ENCODE measurements at regions not wholly inside any gene's neighbourhood (a gene's known extent, or its start where the extent isn't known, plus 50 kb on each side); places are given as distances from the start of the nearest gene placed in this dataset.

GRCh38 chr11:45532546-45532945 lies 132.9 kb downstream of the CHST1 start:
- Histone ChIP-seq H3K4me3 (ENCODE audit: insufficient read length, low read depth) (no peak overlapping the region), H3K27me3 (ENCODE audit: insufficient read depth, insufficient read length) (peaks cover 4% of the 10 kb centered on the region), H3K36me3 (ENCODE audit: insufficient read depth, insufficient read length, low read length) (no peaks in the 10 kb centered on the region), H3K9me3 (ENCODE audit: insufficient read depth, low read length) (no peaks in the 10 kb centered on the region), H3K9ac (ENCODE audit: insufficient read length, low read depth) (no peak overlapping the region), H3K4me1 (ENCODE audit: insufficient read depth, insufficient read length) (peaks cover 11% of the 10 kb centered on the region)
- TF ChIP-seq SUZ12 (IDR thresholded peaks at IDR 0.05; ENCODE audit: extremely low read depth, insufficient read depth, insufficient read length), result no peak
- TF ChIP-seq ZNF274 (IDR thresholded peaks at IDR 0.05; ENCODE audit: low read depth, low read length), result no peak
- TF ChIP-seq YY1 (IDR thresholded peaks at IDR 0.05; ENCODE audit: insufficient read depth, insufficient read length), result no peak
- no peak for DNase-seq (ENCODE audit: low read depth, low spot score)

- no peak overlapping the region for H3K9ac ChIP-seq (ENCODE audit: insufficient read length, low read depth)
- H3K27me3 ChIP-seq (ENCODE audit: insufficient read depth, insufficient read length), result peaks cover 8% of the 10 kb centered on the region
- H3K4me1 ChIP-seq (ENCODE audit: insufficient read depth, insufficient read length), result peaks cover 11% of the 10 kb centered on the region
- TF ChIP-seq ZNF274 (IDR thresholded peaks at IDR 0.05; ENCODE audit: low read depth, low read length) (no peak), SUZ12 (IDR thresholded peaks at IDR 0.05; ENCODE audit: extremely low read depth, insufficient read depth, insufficient read length) (no peak), YY1 (IDR thresholded peaks at IDR 0.05; ENCODE audit: insufficient read depth, insufficient read length) (no peak)
- DNase-seq (ENCODE audit: low read depth, low spot score), result no peak
- H3K9me3 ChIP-seq (ENCODE audit: insufficient read depth, low read length), result no peaks in the 10 kb centered on the region
- H3K36me3 ChIP-seq (ENCODE audit: insufficient read depth, insufficient read length, low read length), result no peaks in the 10 kb centered on the region
- no peak overlapping the region for H3K4me3 ChIP-seq (ENCODE audit: insufficient read length, low read depth)
These were observed 134.6 kb downstream of the CHST1 start for GRCh38 chr11:45530776-45531175.

GRCh38 chr11:45530111-45530510 lies 135.3 kb downstream of the CHST1 start:
- Histone ChIP-seq H3K9ac (ENCODE audit: insufficient read length, low read depth) (no peak overlapping the region), H3K4me1 (ENCODE audit: insufficient read depth, insufficient read length) (peaks cover 11% of the 10 kb centered on the region), H3K4me3 (ENCODE audit: insufficient read length, low read depth) (no peak overlapping the region), H3K9me3 (ENCODE audit: insufficient read depth, low read length) (no peaks in the 10 kb centered on the region), H3K36me3 (ENCODE audit: insufficient read depth, insufficient read length, low read length) (no peaks in the 10 kb centered on the region), H3K27me3 (ENCODE audit: insufficient read depth, insufficient read length) (peaks cover 8% of the 10 kb centered on the region)
- no peak for DNase-seq (ENCODE audit: low read depth, low spot score)
- no peak for TF ChIP-seq ZNF274 (IDR thresholded peaks at IDR 0.05; ENCODE audit: low read depth, low read length)
- TF ChIP-seq SUZ12 (IDR thresholded peaks at IDR 0.05; ENCODE audit: extremely low read depth, insufficient read depth, insufficient read length), result no peak
- TF ChIP-seq YY1 (IDR thresholded peaks at IDR 0.05; ENCODE audit: insufficient read depth, insufficient read length), result no peak

DNA sequence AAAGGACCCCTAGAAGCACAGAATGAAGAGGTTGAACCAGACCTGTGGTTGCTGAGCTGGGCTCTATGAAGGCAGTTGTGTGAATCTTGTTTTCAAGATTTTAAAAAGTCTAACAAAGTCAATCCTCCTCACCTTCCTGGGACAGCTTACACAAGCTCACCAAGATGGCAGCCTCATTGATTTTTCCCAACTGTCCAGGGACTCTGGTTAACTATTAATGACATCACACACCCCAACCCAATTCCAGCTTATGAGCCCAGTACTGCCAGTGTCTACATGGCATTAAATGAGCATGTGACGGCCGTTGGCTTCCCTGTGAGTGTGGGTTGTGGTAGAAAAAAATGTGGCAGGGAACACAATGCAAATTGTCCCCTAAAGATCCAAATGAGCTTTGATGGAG lies 137.0 kb downstream of the CHST1 start:
- Histone ChIP-seq H3K4me3 (ENCODE audit: insufficient read length, low read depth) (no peak overlapping the region), H3K4me1 (ENCODE audit: insufficient read depth, insufficient read length) (peaks cover 6% of the 10 kb centered on the region), H3K27me3 (ENCODE audit: insufficient read depth, insufficient read length) (peaks cover 8% of the 10 kb centered on the region), H3K9ac (ENCODE audit: insufficient read length, low read depth) (no peak overlapping the region), H3K36me3 (ENCODE audit: insufficient read depth, insufficient read length, low read length) (no peaks in the 10 kb centered on the region), H3K9me3 (ENCODE audit: insufficient read depth, low read length) (no peaks in the 10 kb centered on the region)
- TF ChIP-seq ZNF274 (IDR thresholded peaks at IDR 0.05; ENCODE audit: low read depth, low read length) (no peak), SUZ12 (IDR thresholded peaks at IDR 0.05; ENCODE audit: extremely low read depth, insufficient read depth, insufficient read length) (no peak), YY1 (IDR thresholded peaks at IDR 0.05; ENCODE audit: insufficient read depth, insufficient read length) (no peak)
- no peak for DNase-seq (ENCODE audit: low read depth, low spot score)

GRCh38 chr11:45527898-45528297 lies 137.5 kb downstream of the CHST1 start:
- no peak overlapping the region for H3K4me3 ChIP-seq (ENCODE audit: insufficient read length, low read depth)
- no peak overlapping the region for H3K9ac ChIP-seq (ENCODE audit: insufficient read length, low read depth)
- TF ChIP-seq ZNF274 (IDR thresholded peaks at IDR 0.05; ENCODE audit: low read depth, low read length) (no peak), SUZ12 (IDR thresholded peaks at IDR 0.05; ENCODE audit: extremely low read depth, insufficient read depth, insufficient read length) (no peak), YY1 (IDR thresholded peaks at IDR 0.05; ENCODE audit: insufficient read depth, insufficient read length) (no peak)
- H3K9me3 ChIP-seq (ENCODE audit: insufficient read depth, low read length), result 0 out of 2 replicates have a peak, but pooled peaks cover 4% of the 10 kb centered on the region
- no peaks in the 10 kb centered on the region for H3K36me3 ChIP-seq (ENCODE audit: insufficient read depth, insufficient read length, low read length)
- H3K27me3 ChIP-seq (ENCODE audit: insufficient read depth, insufficient read length), result peaks cover 8% of the 10 kb centered on the region
- peaks cover 6% of the 10 kb centered on the region for H3K4me1 ChIP-seq (ENCODE audit: insufficient read depth, insufficient read length)
- DNase-seq (ENCODE audit: low read depth, low spot score), result no peak

GRCh38 chr11:45525393-45525792 lies 140.0 kb downstream of the CHST1 start:
- 0 out of 2 replicates have a peak, but pooled peaks cover 6% of the 10 kb centered on the region for H3K9me3 ChIP-seq (ENCODE audit: insufficient read depth, low read length)
- H3K27me3 ChIP-seq (ENCODE audit: insufficient read depth, insufficient read length), result peaks cover 4% of the 10 kb centered on the region
- no peak overlapping the region for H3K4me3 ChIP-seq (ENCODE audit: insufficient read length, low read depth)
- no peak for TF ChIP-seq YY1 (IDR thresholded peaks at IDR 0.05; ENCODE audit: insufficient read depth, insufficient read length)
- no peak for TF ChIP-seq ZNF274 (IDR thresholded peaks at IDR 0.05; ENCODE audit: low read depth, low read length)
- no peak for TF ChIP-seq SUZ12 (IDR thresholded peaks at IDR 0.05; ENCODE audit: extremely low read depth, insufficient read depth, insufficient read length)
- DNase-seq (ENCODE audit: low read depth, low spot score), result no peak
- H3K4me1 ChIP-seq (ENCODE audit: insufficient read depth, insufficient read length), result no peaks in the 10 kb centered on the region
- H3K36me3 ChIP-seq (ENCODE audit: insufficient read depth, insufficient read length, low read length), result no peaks in the 10 kb centered on the region
- H3K9ac ChIP-seq (ENCODE audit: insufficient read length, low read depth), result no peak overlapping the region

- no peaks in the 10 kb centered on the region for H3K36me3 ChIP-seq (ENCODE audit: insufficient read depth, insufficient read length, low read length)
- TF ChIP-seq ZNF274 (IDR thresholded peaks at IDR 0.05; ENCODE audit: low read depth, low read length) (no peak), YY1 (IDR thresholded peaks at IDR 0.05; ENCODE audit: insufficient read depth, insufficient read length) (no peak), SUZ12 (IDR thresholded peaks at IDR 0.05; ENCODE audit: extremely low read depth, insufficient read depth, insufficient read length) (no peak)
- DNase-seq (ENCODE audit: low read depth, low spot score), result no peak
- no peak overlapping the region for H3K4me3 ChIP-seq (ENCODE audit: insufficient read length, low read depth)
- 0 out of 2 replicates have a peak, but pooled peaks cover 6% of the 10 kb centered on the region for H3K9me3 ChIP-seq (ENCODE audit: insufficient read depth, low read length)
- no peak overlapping the region for H3K9ac ChIP-seq (ENCODE audit: insufficient read length, low read depth)
- no peaks in the 10 kb centered on the region for H3K4me1 ChIP-seq (ENCODE audit: insufficient read depth, insufficient read length)
- peaks cover 4% of the 10 kb centered on the region for H3K27me3 ChIP-seq (ENCODE audit: insufficient read depth, insufficient read length)
These were observed 141.7 kb downstream of the CHST1 start for GRCh38 chr11:45523760-45524159.

Measured in NT2/D1 (cell line).